Osteoblast (primary cell): ENCODE measurements at regions not wholly inside any gene's neighbourhood (a gene's known extent, or its start where the extent isn't known, plus 50 kb on each side); places are given as distances from the start of the nearest gene placed in this dataset.
"Not testable (repeated sequence)": the region's sequence is repeated elsewhere in the genome, so short reads cannot be mapped to it uniquely, and the experiment has no call there.

Experiments used
- DNase-seq: peaks from one replicate; pipeline ENCODE4 v3.0.0; 2011; ENCODE audit warnings: low spot score, mixed read lengths; ENCODE audit not compliant: insufficient read length; ENCODE audit errors: missing footprints
- H2AFZ ChIP-seq: 2 replicates; pipeline ENCODE4 v1.6.0; 2011; ENCODE audit warnings: mild to moderate bottlenecking, low read length
- H3K27ac ChIP-seq: 2 replicates; pipeline ENCODE4 v1.5.1; 2011; ENCODE audit warnings: mild to moderate bottlenecking, low read depth, low read length, moderate library complexity
- H3K27me3 ChIP-seq: 2 replicates; pipeline ENCODE4 v1.6.0; 2012; ENCODE audit warnings: mild to moderate bottlenecking, control low read depth, inconsistent platforms, low read length, moderate library complexity; ENCODE audit not compliant: insufficient read depth
- H3K36me3 ChIP-seq: 2 replicates; pipeline ENCODE4 v1.5.1; 2011; ENCODE audit warnings: mild to moderate bottlenecking, low read length, control low read depth, moderate library complexity; ENCODE audit not compliant: insufficient read depth
- H3K4me1 ChIP-seq: 2 replicates; pipeline ENCODE4 v1.5.1; 2011; ENCODE audit warnings: mild to moderate bottlenecking, low read length, control low read depth, moderate library complexity; ENCODE audit not compliant: insufficient read depth
- H3K4me2 ChIP-seq: 2 replicates; pipeline ENCODE4 v1.6.0; 2011; ENCODE audit warnings: mild to moderate bottlenecking, low read length; ENCODE audit not compliant: insufficient read depth
- H3K4me3 ChIP-seq: fragments of 200-600 bp; sonication (generic); 3 replicates; pipeline ENCODE4 v1.5.1; 2012; ENCODE audit warnings: mild to moderate bottlenecking, low read length, inconsistent platforms; ENCODE audit not compliant: insufficient read depth
- H3K79me2 ChIP-seq: 2 replicates; pipeline ENCODE4 v1.6.0; 2012; ENCODE audit warnings: mild to moderate bottlenecking, low read length, control low read depth, inconsistent platforms; ENCODE audit not compliant: insufficient read depth
- H3K9me3 ChIP-seq: 2 replicates; pipeline ENCODE4 v1.5.1; 2011; ENCODE audit warnings: low read depth, low read length, control low read depth
- H4K20me1 ChIP-seq: 2 replicates; pipeline ENCODE4 v1.6.0; 2012; ENCODE audit warnings: mild to moderate bottlenecking, low read length, control low read depth; ENCODE audit not compliant: insufficient read depth
- CTCF ChIP-seq: IDR thresholded peaks from 2 replicates; pipeline ENCODE4 v1.5.1; 2011; ENCODE audit warnings: mild to moderate bottlenecking, low read depth, low read length, moderate library complexity; ENCODE audit errors: extremely low read depth

DNA sequence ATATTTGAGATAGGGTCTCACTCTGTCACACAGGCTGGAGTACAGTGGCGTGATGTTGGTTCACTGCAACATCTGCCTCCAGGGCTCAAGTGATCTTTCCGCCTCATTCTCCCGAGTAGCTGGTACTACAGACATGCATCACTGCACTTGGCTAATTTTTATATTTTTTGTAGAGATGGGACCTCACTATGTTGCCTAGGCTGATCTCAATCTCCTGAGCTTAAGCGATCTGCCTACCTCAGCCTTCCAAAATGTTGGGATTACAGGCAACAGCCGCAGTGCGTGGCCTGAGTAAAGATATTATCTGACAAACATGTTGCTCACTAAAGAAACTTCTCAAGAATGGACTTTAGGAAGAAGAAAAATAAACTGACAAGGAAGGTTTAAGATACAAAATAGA, 125.4 kb upstream of the ABCC4 start:
- Histone ChIP-seq H3K4me1 (no peaks in the 10 kb centered on the region), H3K4me3 (no peak overlapping the region), H3K27ac (no peak overlapping the region), H3K9me3 (no peaks in the 10 kb centered on the region), H2AFZ (no peak overlapping the region), H3K79me2 (no peaks in the 10 kb centered on the region), H3K4me2 (no peak overlapping the region), H3K36me3 (no peaks in the 10 kb centered on the region), H3K27me3 (no peaks in the 10 kb centered on the region), H4K20me1 (no peaks in the 10 kb centered on the region)
- TF ChIP-seq CTCF: no peak
- DNase-seq: no peak

- H3K9me3 ChIP-seq, DNase-seq, H2AFZ ChIP-seq, H3K36me3 ChIP-seq, H3K4me2 ChIP-seq, H3K4me3 ChIP-seq, H3K27ac ChIP-seq, H3K4me1 ChIP-seq, H3K27me3 ChIP-seq, H4K20me1 ChIP-seq, H3K79me2 ChIP-seq: not testable (repeated sequence)
These were observed 122.0 kb upstream of the CLDN10 start for GRCh38 chr13:95430525-95430924.

DNA sequence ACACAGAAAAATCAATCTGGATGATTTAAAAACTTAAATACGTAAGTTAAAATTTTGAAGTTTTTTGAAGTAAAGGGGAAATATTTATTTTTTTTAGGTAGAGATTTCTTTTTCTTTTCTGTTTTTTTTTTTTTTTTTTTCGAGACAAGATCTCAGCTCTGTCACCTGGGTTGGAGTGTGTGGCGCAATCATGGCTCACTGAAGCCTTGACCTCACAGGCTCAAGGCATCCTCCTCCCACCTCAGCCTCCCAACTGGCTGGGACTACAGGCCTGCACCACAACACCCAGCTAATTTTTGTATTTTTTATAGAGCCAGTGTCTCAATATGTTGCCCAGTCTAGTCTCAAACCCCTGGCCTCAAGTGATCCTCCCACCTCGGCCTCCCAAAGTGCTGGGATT, 120.4 kb upstream of the CLDN10 start:
- no peaks in the 10 kb centered on the region for H3K79me2 ChIP-seq
- H3K27me3 ChIP-seq: no peaks in the 10 kb centered on the region
- no peak overlapping the region for H2AFZ ChIP-seq
- H3K4me1 ChIP-seq: no peaks in the 10 kb centered on the region
- H3K9me3 ChIP-seq: no peaks in the 10 kb centered on the region
- no peaks in the 10 kb centered on the region for H3K36me3 ChIP-seq
- DNase-seq: no peak
- no peak overlapping the region for H3K4me2 ChIP-seq
- H3K4me3 ChIP-seq: no peak overlapping the region
- no peaks in the 10 kb centered on the region for H4K20me1 ChIP-seq
- H3K27ac ChIP-seq: no peak overlapping the region
- no peak for TF ChIP-seq CTCF

GRCh38 chr13:95433537-95433936, 119.0 kb upstream of the CLDN10 start:
- Histone ChIP-seq H3K4me2 (no peak overlapping the region), H3K36me3 (no peaks in the 10 kb centered on the region), H3K4me3 (no peak overlapping the region), H2AFZ (no peak overlapping the region), H3K79me2 (no peaks in the 10 kb centered on the region), H3K9me3 (no peaks in the 10 kb centered on the region), H4K20me1 (no peaks in the 10 kb centered on the region), H3K27me3 (no peaks in the 10 kb centered on the region), H3K27ac (no peak overlapping the region), H3K4me1 (no peaks in the 10 kb centered on the region)
- no peak for DNase-seq
- TF ChIP-seq CTCF: no peak

GRCh38 chr13:95434111-95434510, 118.4 kb upstream of the CLDN10 start:
- Histone ChIP-seq H3K27me3 (no peaks in the 10 kb centered on the region), H3K79me2 (no peaks in the 10 kb centered on the region), H2AFZ (no peak overlapping the region), H3K4me2 (no peak overlapping the region), H3K36me3 (no peaks in the 10 kb centered on the region), H3K9me3 (no peaks in the 10 kb centered on the region), H3K4me1 (no peaks in the 10 kb centered on the region), H3K27ac (no peak overlapping the region), H3K4me3 (no peak overlapping the region), H4K20me1 (no peaks in the 10 kb centered on the region)
- no peak for TF ChIP-seq CTCF
- DNase-seq: no peak
